NCI-H748 (cell line): ENCODE measurements at regions not wholly inside any gene's neighbourhood (a gene's known extent, or its start where the extent isn't known, plus 50 kb on each side); places are given as distances from the start of the nearest gene placed in this dataset.
A peak's percentile ranks its signal among the peaks of the same experiment; 100 is the strongest.

Experiments used
- DNase-seq: peaks from one replicate; lab custom pipeline; 2025; ENCODE audit not compliant: unreplicated experiment; lab: John Stamatoyannopoulos, UW

DNA sequence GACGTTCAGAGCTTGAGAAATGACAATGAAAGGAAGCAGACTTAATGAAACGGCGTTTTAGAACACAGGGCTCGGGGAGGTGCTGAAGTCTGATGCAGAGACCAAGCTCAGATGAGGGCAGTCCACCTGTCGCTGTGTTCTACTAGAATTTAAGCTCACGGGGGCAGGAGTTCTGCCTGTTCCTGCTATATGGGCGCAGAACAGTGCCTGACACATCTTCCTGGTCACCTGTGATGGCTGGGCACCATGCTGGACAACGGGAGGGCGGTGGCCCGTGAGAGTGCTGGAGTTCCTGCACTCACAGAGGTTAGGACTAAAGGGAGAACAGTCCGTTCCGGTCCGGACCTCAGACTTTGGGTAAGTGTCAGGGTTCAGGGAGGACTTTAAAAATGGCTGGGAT, 130.6 kb downstream of the ERMARD start:
- DNase-seq = no peak

- DNase-seq = no peak
Measured at GRCh38 chr6:169881398-169881797, 130.0 kb downstream of the ERMARD start.

DNA sequence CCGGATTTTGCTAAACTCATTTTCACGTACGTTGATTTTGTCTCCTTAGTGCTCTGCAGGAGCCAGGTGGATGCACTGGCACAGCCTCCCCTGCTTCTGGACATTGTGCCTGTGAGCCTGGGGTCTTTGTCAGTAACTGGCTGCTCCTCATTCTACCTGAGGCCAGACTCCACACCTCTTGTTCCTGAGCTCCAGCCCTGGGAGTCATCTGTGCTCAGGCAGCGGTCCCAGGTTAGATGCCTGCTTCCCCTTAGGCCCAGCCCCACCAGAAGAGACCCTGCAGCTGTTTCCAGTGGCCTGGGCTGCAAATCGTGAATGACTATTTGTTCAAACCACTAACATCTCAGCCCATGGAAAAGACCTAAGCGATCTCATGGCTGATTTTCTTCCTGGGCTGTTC, 129.1 kb downstream of the ERMARD start:
- no peak for DNase-seq

- DNase-seq = no peak
Measured at GRCh38 chr6:169869301-169869700, 117.9 kb downstream of the ERMARD start.

- DNase-seq = no peak
Measured at GRCh38 chr6:169868458-169868857, 117.0 kb downstream of the ERMARD start.

- DNase-seq = no peak
Measured at GRCh38 chr6:169867751-169868191, 116.3 kb downstream of the ERMARD start.

GRCh38 chr6:169866668-169867521, 115.5 kb downstream of the ERMARD start:
- no peak for DNase-seq

DNA sequence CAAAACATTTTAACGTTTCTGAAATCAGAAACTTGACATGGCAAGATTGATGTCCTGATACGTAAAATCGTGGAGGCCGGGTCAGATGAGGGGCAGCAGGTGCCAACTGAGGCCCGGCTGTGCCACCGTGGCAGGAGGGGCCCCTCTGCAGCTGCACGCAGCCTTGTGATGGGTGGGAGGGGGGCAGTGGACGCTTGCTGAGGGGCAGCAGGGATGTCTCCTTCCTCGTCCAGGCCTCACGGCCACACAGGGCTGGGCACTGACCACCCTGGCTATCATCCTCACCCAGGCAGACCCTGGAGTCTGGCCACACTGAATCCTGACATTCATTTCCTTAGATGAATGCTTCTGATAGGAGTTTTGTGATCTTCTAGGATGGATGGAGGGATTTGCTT, 114.7 kb downstream of the ERMARD start:
- DNase-seq = no peak

GRCh38 chr6:169865346-169866139, 114.1 kb downstream of the ERMARD start:
- DNase-seq = no peak

- DNase-seq = peak; percentile 99
Measured at GRCh38 chr6:169864148-169865020, 113.0 kb downstream of the ERMARD start.

- DNase-seq = no peak
Measured at GRCh38 chr6:169863710-169864109, 112.3 kb downstream of the ERMARD start.

DNA sequence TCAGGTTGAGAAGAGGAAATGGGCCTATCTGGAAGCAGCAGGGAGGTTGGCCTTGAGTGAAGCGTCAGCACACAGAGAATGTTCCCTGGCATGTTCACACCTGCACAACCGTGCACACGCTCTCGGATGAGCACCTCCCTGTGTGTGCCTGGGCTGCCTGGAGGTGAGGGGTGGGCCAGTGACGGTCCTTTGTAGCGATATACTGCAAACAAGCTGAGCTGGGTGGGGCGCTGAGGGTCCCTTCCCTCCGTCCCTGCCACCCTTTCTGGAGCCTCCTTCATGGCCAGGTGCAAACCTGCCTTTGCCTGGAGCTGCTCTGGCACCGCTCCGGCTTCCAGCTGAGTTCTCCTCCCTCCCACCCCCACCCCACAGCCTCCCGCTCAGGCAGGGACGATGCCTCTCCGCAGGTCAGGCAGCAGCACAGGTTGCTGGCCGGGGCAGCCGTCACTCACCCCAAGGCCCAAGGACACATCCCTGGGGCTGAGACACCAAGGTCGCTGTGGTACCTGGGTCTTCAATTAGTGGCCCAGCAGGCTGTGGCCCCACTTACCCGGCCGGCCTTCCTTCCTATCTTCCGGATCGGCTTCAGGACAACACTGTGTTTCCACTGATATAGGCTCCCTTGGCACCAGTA, 111.6 kb downstream of the ERMARD start:
- DNase-seq = peak; percentile 54

- DNase-seq = no peak
Measured at GRCh38 chr6:169862043-169862891, 110.8 kb downstream of the ERMARD start.

DNA sequence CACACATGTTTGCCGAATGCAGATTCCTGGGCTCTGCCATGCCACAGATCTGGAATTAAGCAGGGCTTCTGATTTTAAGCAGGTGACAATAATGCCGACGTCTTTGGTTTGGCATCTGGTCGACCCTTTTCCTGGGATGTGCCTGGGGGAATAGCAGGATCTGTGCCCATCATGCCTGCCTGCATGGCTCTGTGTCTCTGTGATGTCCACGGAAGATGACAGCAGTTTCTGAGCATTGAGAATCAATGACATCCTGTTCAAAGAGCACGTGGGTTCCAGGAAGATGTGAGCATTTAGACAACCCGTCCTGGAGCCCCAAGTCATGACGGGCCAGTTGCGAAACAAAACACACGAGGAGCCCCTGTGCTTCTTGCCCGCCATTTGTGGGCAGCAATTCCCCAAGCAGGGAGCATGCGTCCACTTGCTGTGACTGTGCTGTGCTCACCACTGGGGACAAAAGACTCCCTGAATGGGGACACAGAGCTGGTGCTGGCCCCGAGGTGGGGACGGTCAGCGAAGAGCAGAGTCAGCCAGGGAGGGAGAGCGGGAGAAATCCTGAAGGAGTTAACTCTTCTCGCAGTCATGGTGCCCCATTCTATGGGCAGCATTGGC, 110.1 kb downstream of the ERMARD start:
- DNase-seq = no peak

- no peak for DNase-seq
Measured at GRCh38 chr6:169859978-169860703, 108.7 kb downstream of the ERMARD start.

- DNase-seq = no peak
Measured at GRCh38 chr6:169859401-169859977, 108.1 kb downstream of the ERMARD start.

DNA sequence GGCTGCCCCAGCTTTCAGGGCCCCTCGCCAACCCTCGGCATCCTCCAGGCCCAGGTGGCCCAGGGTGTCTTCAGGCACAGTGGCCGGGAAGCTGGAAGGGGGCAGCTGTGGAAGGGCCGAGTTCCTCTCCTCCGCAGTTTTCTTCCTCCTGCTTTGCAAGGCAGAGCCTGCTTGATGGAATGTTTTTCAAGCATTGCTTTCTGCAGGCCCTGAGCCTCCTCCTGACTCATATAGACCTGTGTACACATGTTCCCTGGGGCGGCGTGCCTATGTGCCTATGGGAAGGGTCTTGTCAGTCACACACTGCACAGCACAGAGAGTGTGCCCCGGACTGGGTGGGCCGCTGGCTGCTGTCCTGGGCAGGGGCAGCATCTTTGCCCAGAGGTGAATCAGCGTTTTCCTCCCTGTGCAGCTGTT, 107.5 kb downstream of the ERMARD start:
- DNase-seq = no peak

DNA sequence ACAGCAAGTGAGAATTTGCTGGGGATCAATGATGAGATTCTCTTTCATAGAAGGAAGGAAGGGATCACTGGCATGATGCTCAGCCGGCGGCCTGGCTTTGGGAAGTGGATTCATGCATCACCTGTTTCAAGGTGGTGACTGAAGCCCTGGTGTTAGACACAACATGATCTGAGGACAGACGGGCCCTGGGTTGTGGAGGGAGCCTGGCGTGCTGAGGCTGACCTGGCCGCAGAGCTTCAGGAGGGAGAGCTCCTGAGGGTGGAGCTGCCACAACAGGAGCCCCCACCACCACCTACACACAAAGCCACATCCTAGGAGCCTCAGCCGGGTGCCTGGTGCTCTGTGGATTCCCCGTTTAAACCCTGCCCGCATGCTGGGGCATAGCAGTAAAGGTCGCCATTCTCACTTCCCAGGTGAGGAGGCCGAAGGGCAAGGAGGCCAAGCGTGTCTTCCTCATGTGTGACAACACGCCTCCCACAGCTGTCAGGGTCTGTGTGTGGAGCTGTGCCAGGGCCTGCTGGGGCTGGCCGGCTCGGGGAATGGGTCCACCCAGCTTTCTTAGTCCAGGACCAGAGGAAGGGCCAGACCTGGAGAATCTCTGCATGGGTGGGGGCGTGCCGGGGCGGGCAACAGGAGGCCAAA, 107.0 kb downstream of the ERMARD start:
- no peak for DNase-seq
